HCT116 (cell line): ENCODE measurements at regions not wholly inside any gene's neighbourhood (a gene's known extent, or its start where the extent isn't known, plus 50 kb on each side); places are given as distances from the start of the nearest gene placed in this dataset.

ENCODE experiments used
- POLR2A ChIP-seq: IDR thresholded peaks from 2 replicates; pipeline ENCODE4 v1.7.0; 2011; ENCODE audit warnings: borderline replicate concordance; ENCODE audit not compliant: insufficient read depth, insufficient read length; ENCODE audit errors: extremely low read depth
- TF ChIP-seq, protein P1 (sequence below), 3 experiments: fragments of 200-600 bp in 1 of 3; sonication (generic) in 1 of 3; IDR thresholded peaks in 2 of 3; conservative IDR thresholded peaks in 1 of 3; 2 replicates each; pipeline ENCODE4 v1.5.1; 2012 to 2017; ENCODE audit warnings: low read depth in 2 of 3, low read length in 2 of 3, antibody characterized with exemption in 1 of 3, borderline replicate concordance in 1 of 3, control low read depth in 1 of 3, mild to moderate bottlenecking in 1 of 3, mixed read lengths in 1 of 3, mixed run types in 1 of 3, moderate library complexity in 1 of 3; ENCODE audit not compliant: insufficient read depth in 1 of 3
- TF ChIP-seq, protein P2 (sequence below): IDR thresholded peaks from 2 replicates; pipeline ENCODE4 v1.6.1; 2012; ENCODE audit warnings: low read depth

DNA sequence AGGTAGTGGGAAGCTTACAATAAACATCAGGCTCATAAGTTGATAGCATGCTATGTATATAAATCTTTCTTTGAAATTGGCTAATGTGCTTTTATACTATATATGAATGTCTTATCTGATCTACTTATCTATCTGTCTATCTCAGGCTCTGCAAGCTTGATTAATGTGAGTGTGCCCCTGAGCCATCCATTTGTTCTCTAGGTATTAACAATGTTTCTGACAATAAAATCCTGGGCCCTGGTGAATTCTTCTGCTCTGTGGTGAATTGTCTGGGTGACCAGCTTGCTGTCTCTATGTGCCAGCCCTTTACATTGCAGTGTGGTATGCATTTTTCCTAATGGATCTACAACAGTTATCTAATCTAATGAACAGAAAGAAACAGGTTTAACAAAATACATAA is 295.9 kb downstream of the HRH4 start:
- TF ChIP-seq, protein P1, sequence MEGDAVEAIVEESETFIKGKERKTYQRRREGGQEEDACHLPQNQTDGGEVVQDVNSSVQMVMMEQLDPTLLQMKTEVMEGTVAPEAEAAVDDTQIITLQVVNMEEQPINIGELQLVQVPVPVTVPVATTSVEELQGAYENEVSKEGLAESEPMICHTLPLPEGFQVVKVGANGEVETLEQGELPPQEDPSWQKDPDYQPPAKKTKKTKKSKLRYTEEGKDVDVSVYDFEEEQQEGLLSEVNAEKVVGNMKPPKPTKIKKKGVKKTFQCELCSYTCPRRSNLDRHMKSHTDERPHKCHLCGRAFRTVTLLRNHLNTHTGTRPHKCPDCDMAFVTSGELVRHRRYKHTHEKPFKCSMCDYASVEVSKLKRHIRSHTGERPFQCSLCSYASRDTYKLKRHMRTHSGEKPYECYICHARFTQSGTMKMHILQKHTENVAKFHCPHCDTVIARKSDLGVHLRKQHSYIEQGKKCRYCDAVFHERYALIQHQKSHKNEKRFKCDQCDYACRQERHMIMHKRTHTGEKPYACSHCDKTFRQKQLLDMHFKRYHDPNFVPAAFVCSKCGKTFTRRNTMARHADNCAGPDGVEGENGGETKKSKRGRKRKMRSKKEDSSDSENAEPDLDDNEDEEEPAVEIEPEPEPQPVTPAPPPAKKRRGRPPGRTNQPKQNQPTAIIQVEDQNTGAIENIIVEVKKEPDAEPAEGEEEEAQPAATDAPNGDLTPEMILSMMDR (IDR thresholded peaks at IDR 0.05 in 2 of 3, conservative IDR thresholded peaks at IDR 0.05 in 1 of 3; ENCODE audit: borderline replicate concordance in 1 of 3, insufficient read depth in 1 of 3, low read depth in 2 of 3, low read length in 2 of 3): no peak
- no peak for TF ChIP-seq POLR2A
- TF ChIP-seq, protein P2, sequence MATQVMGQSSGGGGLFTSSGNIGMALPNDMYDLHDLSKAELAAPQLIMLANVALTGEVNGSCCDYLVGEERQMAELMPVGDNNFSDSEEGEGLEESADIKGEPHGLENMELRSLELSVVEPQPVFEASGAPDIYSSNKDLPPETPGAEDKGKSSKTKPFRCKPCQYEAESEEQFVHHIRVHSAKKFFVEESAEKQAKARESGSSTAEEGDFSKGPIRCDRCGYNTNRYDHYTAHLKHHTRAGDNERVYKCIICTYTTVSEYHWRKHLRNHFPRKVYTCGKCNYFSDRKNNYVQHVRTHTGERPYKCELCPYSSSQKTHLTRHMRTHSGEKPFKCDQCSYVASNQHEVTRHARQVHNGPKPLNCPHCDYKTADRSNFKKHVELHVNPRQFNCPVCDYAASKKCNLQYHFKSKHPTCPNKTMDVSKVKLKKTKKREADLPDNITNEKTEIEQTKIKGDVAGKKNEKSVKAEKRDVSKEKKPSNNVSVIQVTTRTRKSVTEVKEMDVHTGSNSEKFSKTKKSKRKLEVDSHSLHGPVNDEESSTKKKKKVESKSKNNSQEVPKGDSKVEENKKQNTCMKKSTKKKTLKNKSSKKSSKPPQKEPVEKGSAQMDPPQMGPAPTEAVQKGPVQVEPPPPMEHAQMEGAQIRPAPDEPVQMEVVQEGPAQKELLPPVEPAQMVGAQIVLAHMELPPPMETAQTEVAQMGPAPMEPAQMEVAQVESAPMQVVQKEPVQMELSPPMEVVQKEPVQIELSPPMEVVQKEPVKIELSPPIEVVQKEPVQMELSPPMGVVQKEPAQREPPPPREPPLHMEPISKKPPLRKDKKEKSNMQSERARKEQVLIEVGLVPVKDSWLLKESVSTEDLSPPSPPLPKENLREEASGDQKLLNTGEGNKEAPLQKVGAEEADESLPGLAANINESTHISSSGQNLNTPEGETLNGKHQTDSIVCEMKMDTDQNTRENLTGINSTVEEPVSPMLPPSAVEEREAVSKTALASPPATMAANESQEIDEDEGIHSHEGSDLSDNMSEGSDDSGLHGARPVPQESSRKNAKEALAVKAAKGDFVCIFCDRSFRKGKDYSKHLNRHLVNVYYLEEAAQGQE: no peak
